GM23248 (cell line): ENCODE measurements at regions not wholly inside any gene's neighbourhood (a gene's known extent, or its start where the extent isn't known, plus 50 kb on each side); places are given as distances from the start of the nearest gene placed in this dataset.

ENCODE experiments used
- DNase-seq: peaks from one replicate; pipeline ENCODE4 v3.0.0-alpha.2; 2015
- H2AFZ ChIP-seq: fragments of 200-600 bp; sonication (generic); 2 replicates; pipeline ENCODE4 v1.6.1; 2016; ENCODE audit warnings: antibody characterized with exemption
- H3F3A ChIP-seq: fragments of 200-600 bp; sonication (generic); 2 replicates; pipeline ENCODE4 v1.6.1; 2016; ENCODE audit warnings: mild to moderate bottlenecking, antibody characterized with exemption, mixed run types; ENCODE audit not compliant: insufficient read depth
- H3K27ac ChIP-seq: fragments of 200-600 bp; sonication (generic); 2 replicates; pipeline ENCODE4 v1.5.1; 2016; ENCODE audit warnings: mild to moderate bottlenecking
- H3K27me3 ChIP-seq: fragments of 200-600 bp; sonication (generic); replicated peaks from 2 replicates; pipeline ENCODE4 v1.6.1; 2016; ENCODE audit warnings: mild to moderate bottlenecking; ENCODE audit not compliant: insufficient read depth
- H3K36me3 ChIP-seq: fragments of 200-600 bp; sonication (generic); 2 replicates; pipeline ENCODE4 v1.6.1; 2016; ENCODE audit warnings: low read depth, mild to moderate bottlenecking
- H3K4me1 ChIP-seq: fragments of 200-600 bp; sonication (generic); 2 replicates; pipeline ENCODE4 v1.6.1; 2016; ENCODE audit warnings: mild to moderate bottlenecking; ENCODE audit not compliant: insufficient read depth
- H3K4me2 ChIP-seq: fragments of 200-600 bp; sonication (generic); one replicate; pipeline ENCODE4 v1.6.1; 2016; ENCODE audit warnings: mild to moderate bottlenecking; ENCODE audit not compliant: unreplicated experiment
- H3K4me3 ChIP-seq: fragments of 200-600 bp; sonication (generic); 2 replicates; pipeline ENCODE4 v1.5.1; 2016; ENCODE audit warnings: mild to moderate bottlenecking
- H3K79me2 ChIP-seq: fragments of 200-600 bp; sonication (generic); 2 replicates; pipeline ENCODE4 v1.6.1; 2016; ENCODE audit warnings: mild to moderate bottlenecking; ENCODE audit not compliant: insufficient read depth
- H3K9ac ChIP-seq: fragments of 200-600 bp; sonication (generic); 2 replicates; pipeline ENCODE4 v1.6.1; 2016; ENCODE audit warnings: mild to moderate bottlenecking
- H3K9me2 ChIP-seq: fragments of 200-600 bp; sonication (generic); 2 replicates; pipeline ENCODE4 v1.6.1; 2016; ENCODE audit warnings: mixed run types, mild to moderate bottlenecking, moderate library complexity; ENCODE audit not compliant: insufficient read depth
- H3K9me3 ChIP-seq: fragments of 200-600 bp; sonication (generic); one replicate; pipeline ENCODE4 v1.6.1; 2017; ENCODE audit warnings: low read depth
- H4K20me1 ChIP-seq: fragments of 200-600 bp; sonication (generic); 2 replicates; pipeline ENCODE4 v1.6.0; 2016; ENCODE audit not compliant: insufficient read depth
- EZH2 ChIP-seq: fragments of 200-600 bp; sonication (generic); IDR thresholded peaks from 2 replicates; pipeline ENCODE4 v1.6.1; 2018; ENCODE audit warnings: antibody characterized with exemption, mild to moderate bottlenecking; ENCODE audit not compliant: insufficient read depth, poor library complexity, severe bottlenecking
- EZH2phosphoT487 ChIP-seq: fragments of 200-600 bp; sonication (generic); IDR thresholded peaks from 2 replicates; pipeline ENCODE4 v1.6.1; 2018; ENCODE audit warnings: antibody characterized with exemption, moderate library complexity, mild to moderate bottlenecking, low read depth; ENCODE audit not compliant: insufficient read depth
- WGBS, 2 experiments: methylation state at CpG; one replicate each; pipeline ENCODE4 v1.1.6; 2015 to 2017; ENCODE audit warnings: low lambda C conversion rate in 2 of 2, low coverage in 1 of 2; ENCODE audit errors: missing lambda C conversion rate in 2 of 2; 5-methylcytosine and 5-hydroxymethylcytosine counted together
- in situ Hi-C: fragments of 300-500 bp; cut with MboI; formaldehyde crosslinking; loops from 2 replicates; pipeline ENCODE4 v1.15.0; 2020

DNA sequence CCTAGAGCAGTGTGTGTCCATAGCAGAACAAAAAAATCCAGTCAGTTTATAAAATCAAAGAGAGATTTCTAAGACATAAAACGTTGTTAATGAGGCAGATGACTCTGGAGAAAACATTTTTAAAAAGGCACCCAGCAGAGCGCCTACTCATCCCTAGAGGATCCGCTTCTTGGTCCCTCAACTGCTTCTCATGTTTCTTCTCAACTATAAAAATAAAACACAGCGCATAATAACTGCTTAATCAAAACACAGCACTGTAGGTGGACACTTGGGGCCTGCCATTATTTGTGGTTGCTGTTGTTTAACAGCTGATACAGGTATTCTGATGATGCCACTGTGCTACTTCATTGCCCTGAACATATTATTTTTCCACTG is 347.9 kb downstream of the FGF9 start:
- in situ Hi-C loops, result no loop called here
- no peak overlapping the region for H2AFZ ChIP-seq
- H3K4me1 ChIP-seq, result no peaks in the 10 kb centered on the region; the same call in 1 of the 2 replicates
- DNase-seq, result no peak
- no peaks in the 10 kb centered on the region for H4K20me1 ChIP-seq
- no peak overlapping the region for H3K4me3 ChIP-seq
- no peak overlapping the region for H3K9ac ChIP-seq
- TF ChIP-seq EZH2phosphoT487, result no peak
- TF ChIP-seq EZH2, result no peak
- no peak overlapping the region for H3K4me2 ChIP-seq
- peaks cover 4% of the 10 kb centered on the region; the same call in 1 of the 2 replicates for H3F3A ChIP-seq
- H3K36me3 ChIP-seq, result no peaks in the 10 kb centered on the region
- H3K9me2 ChIP-seq, result no peaks in the 10 kb centered on the region
- H3K27me3 ChIP-seq, result no peaks in the 10 kb centered on the region
- H3K27ac ChIP-seq, result no peak overlapping the region
- H3K9me3 ChIP-seq, result no peaks in the 10 kb centered on the region
- H3K79me2 ChIP-seq, result no peaks in the 10 kb centered on the region
- WGBS, 2 experiments, result 60 to 69% methylated on average over 4 of the region's 4 CpGs

- 62 to 75% methylated on average over 8 of the region's 8 CpGs for WGBS, 2 experiments
- Histone ChIP-seq H3K79me2 (no peaks in the 10 kb centered on the region), H3F3A (no peaks in the 10 kb centered on the region), H3K36me3 (no peaks in the 10 kb centered on the region), H3K4me2 (no peak overlapping the region), H3K4me3 (no peak overlapping the region), H3K9me2 (no peaks in the 10 kb centered on the region), H3K4me1 (no peaks in the 10 kb centered on the region), H4K20me1 (no peaks in the 10 kb centered on the region), H2AFZ (no peak overlapping the region), H3K27ac (no peak overlapping the region), H3K9ac (no peak overlapping the region), H3K9me3 (no peaks in the 10 kb centered on the region), H3K27me3 (no peaks in the 10 kb centered on the region)
- in situ Hi-C loops, result no loop called here
- TF ChIP-seq EZH2phosphoT487, result no peak
- no peak for TF ChIP-seq EZH2
- no peak for DNase-seq
Observed at GRCh38 chr13:22024381-22024994, 353.6 kb downstream of the FGF9 start.

- no peaks in the 10 kb centered on the region for H3K9me2 ChIP-seq
- no peaks in the 10 kb centered on the region for H3K36me3 ChIP-seq
- 58 to 70% methylated on average over 8 of the region's 8 CpGs for WGBS, 2 experiments
- no peak overlapping the region for H3K9ac ChIP-seq
- H3K79me2 ChIP-seq, result no peaks in the 10 kb centered on the region
- no peaks in the 10 kb centered on the region for H3K4me1 ChIP-seq
- no peaks in the 10 kb centered on the region for H3K9me3 ChIP-seq
- DNase-seq, result no peak
- H3K4me3 ChIP-seq, result no peak overlapping the region
- no peaks in the 10 kb centered on the region for H3K27me3 ChIP-seq
- TF ChIP-seq EZH2 (no peak), EZH2phosphoT487 (no peak)
- H3K4me2 ChIP-seq, result no peak overlapping the region
- H2AFZ ChIP-seq, result no peak overlapping the region
- H3K27ac ChIP-seq, result no peak overlapping the region
- no peaks in the 10 kb centered on the region for H4K20me1 ChIP-seq
- in situ Hi-C loops, result no loop called here
- no peaks in the 10 kb centered on the region for H3F3A ChIP-seq
Observed at GRCh38 chr13:22027566-22027965, 356.7 kb downstream of the FGF9 start.

GRCh38 chr13:22028831-22029230 is 358.0 kb downstream of the FGF9 start:
- Histone ChIP-seq H3K9me3 (no peaks in the 10 kb centered on the region), H3K4me1 (no peaks in the 10 kb centered on the region), H3K9ac (no peak overlapping the region), H3K79me2 (no peaks in the 10 kb centered on the region), H4K20me1 (no peaks in the 10 kb centered on the region), H3F3A (no peaks in the 10 kb centered on the region), H3K27ac (no peak overlapping the region), H2AFZ (no peak overlapping the region), H3K36me3 (no peaks in the 10 kb centered on the region), H3K27me3 (no peaks in the 10 kb centered on the region), H3K4me2 (no peak overlapping the region), H3K4me3 (no peak overlapping the region), H3K9me2 (no peaks in the 10 kb centered on the region)
- in situ Hi-C loops, result no loop called here
- 48 to 65% methylated on average over 7 of the region's 7 CpGs for WGBS, 2 experiments
- DNase-seq, result no peak
- TF ChIP-seq EZH2phosphoT487 (no peak), EZH2 (no peak)

GRCh38 chr13:22030321-22030720 is 359.4 kb downstream of the FGF9 start:
- H3K4me2 ChIP-seq, result no peak overlapping the region
- 46 to 56% methylated on average over 6 of the region's 6 CpGs for WGBS, 2 experiments
- no peak overlapping the region for H3K4me3 ChIP-seq
- H3K9ac ChIP-seq, result no peak overlapping the region
- H3K27ac ChIP-seq, result no peak overlapping the region
- H3F3A ChIP-seq, result no peaks in the 10 kb centered on the region
- no peaks in the 10 kb centered on the region for H3K79me2 ChIP-seq
- no peaks in the 10 kb centered on the region for H3K36me3 ChIP-seq
- no peaks in the 10 kb centered on the region for H3K9me2 ChIP-seq
- no peak overlapping the region for H2AFZ ChIP-seq
- H4K20me1 ChIP-seq, result no peaks in the 10 kb centered on the region
- no peaks in the 10 kb centered on the region for H3K4me1 ChIP-seq
- in situ Hi-C loops, result no loop called here
- no peaks in the 10 kb centered on the region for H3K9me3 ChIP-seq
- DNase-seq, result no peak
- no peak for TF ChIP-seq EZH2phosphoT487
- no peaks in the 10 kb centered on the region for H3K27me3 ChIP-seq
